ENCODE measurements at regions not wholly inside any gene's neighbourhood (a gene's known extent, or its start where the extent isn't known, plus 50 kb on each side); places are given as distances from the start of the nearest gene placed in this dataset.

DNA sequence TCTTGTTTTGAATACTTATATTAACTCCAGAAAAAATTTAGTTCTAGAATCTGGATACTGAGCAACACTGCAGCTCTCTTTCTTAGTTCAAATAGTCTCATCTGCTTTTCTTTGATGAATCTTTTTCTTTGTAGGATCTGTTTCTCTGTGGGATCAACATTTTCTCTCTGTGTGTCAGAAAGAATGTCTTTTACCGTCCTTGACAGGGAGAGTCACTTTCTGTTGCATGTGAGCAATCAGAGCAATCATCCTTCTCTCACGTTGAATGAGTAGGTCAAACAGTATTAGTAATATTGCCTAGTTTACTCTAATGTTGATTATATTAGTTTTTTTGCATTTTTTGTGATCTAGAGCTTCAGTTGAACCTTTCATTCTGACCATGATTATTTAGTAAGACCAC is 130.9 kb downstream of the TRMT11 start:
- intact Hi-C loops (cut with DNase I) = no loop called here
- DNase-seq (no peak), ATAC-seq (no peak)
- no peaks in the 10 kb centered on the region for H3K4me1 ChIP-seq
- H3K36me3 ChIP-seq = no peaks in the 10 kb centered on the region
- H3K27ac ChIP-seq = no peak overlapping the region
- H3K27me3 ChIP-seq (ENCODE audit: low read depth) = no peaks in the 10 kb centered on the region
- TF ChIP-seq CTCF (IDR thresholded peaks at IDR 0.05) = no peak
- no peak overlapping the region for H3K4me3 ChIP-seq
- H3K9me3 ChIP-seq = no peaks in the 10 kb centered on the region

- Histone ChIP-seq H3K27ac (no peak overlapping the region), H3K27me3 (ENCODE audit: low read depth) (no peaks in the 10 kb centered on the region), H3K9me3 (no peaks in the 10 kb centered on the region), H3K4me3 (no peak overlapping the region), H3K36me3 (no peaks in the 10 kb centered on the region), H3K4me1 (no peaks in the 10 kb centered on the region)
- intact Hi-C loops (cut with DNase I) = no loop called here
- no peak for TF ChIP-seq CTCF (IDR thresholded peaks at IDR 0.05)
- no peak for ATAC-seq
- no peak for DNase-seq
These were observed 131.9 kb downstream of the TRMT11 start for GRCh38 chr6:126118058-126118755.

DNA sequence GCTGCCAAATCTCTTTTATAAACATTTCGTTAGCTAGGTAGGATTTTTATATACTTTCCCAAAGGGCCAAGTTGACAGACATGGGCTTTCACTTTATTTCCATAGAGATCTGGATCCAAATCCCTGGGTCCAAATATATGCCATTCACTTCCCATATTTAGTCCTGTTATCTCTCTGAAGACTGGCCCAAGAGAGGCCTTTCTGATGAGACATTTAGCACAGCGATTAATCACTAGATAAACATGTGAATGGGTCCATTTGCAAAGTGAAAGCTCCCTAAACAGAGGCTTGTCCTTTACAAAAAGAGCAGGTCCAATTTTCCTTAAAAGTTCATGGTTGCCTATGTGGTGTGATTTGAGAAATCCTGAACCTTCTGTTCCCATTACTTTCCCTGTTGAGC is 132.6 kb downstream of the TRMT11 start:
- Histone ChIP-seq H3K4me1 (no peaks in the 10 kb centered on the region), H3K27ac (no peak overlapping the region), H3K9me3 (no peaks in the 10 kb centered on the region), H3K36me3 (no peaks in the 10 kb centered on the region), H3K4me3 (no peak overlapping the region), H3K27me3 (ENCODE audit: low read depth) (no peaks in the 10 kb centered on the region)
- ATAC-seq (no peak), DNase-seq (no peak)
- intact Hi-C loops (cut with DNase I) = no loop called here
- no peak for TF ChIP-seq CTCF (IDR thresholded peaks at IDR 0.05)

GRCh38 chr6:126123226-126123625 is 136.9 kb downstream of the TRMT11 start:
- Histone ChIP-seq H3K36me3 (no peaks in the 10 kb centered on the region), H3K27ac (no peak overlapping the region), H3K27me3 (ENCODE audit: low read depth) (no peaks in the 10 kb centered on the region), H3K4me3 (no peak overlapping the region), H3K4me1 (no peaks in the 10 kb centered on the region), H3K9me3 (no peaks in the 10 kb centered on the region)
- DNase-seq = no peak
- no peak for ATAC-seq
- intact Hi-C loops (cut with DNase I) = no loop called here
- TF ChIP-seq CTCF (IDR thresholded peaks at IDR 0.05) = no peak

DNA sequence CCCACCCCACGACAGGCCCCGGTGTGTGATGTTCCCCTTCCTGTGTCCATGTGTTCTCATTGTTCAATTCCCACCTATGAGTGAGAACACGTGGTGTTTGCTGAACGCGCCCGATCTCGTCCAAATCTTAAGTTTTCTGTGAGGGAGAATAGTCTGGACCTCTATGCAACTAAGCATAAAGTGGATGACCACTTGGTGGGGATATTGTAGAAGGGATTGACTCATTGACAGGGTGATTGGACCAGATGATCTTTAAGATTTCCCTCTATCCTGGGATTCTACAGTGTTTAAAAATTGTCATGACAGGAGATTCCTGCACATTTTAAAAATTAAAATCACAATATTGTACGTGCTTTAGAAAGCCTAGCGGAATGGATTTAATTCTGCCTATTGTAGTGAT is 141.3 kb downstream of the TRMT11 start:
- H3K27ac ChIP-seq = no peak overlapping the region
- intact Hi-C loops (cut with DNase I) = no loop called here
- no peak overlapping the region for H3K4me3 ChIP-seq
- no peaks in the 10 kb centered on the region for H3K27me3 ChIP-seq (ENCODE audit: low read depth)
- no peak for TF ChIP-seq CTCF (IDR thresholded peaks at IDR 0.05)
- no peaks in the 10 kb centered on the region for H3K9me3 ChIP-seq
- DNase-seq (no peak), ATAC-seq (no peak)
- H3K36me3 ChIP-seq = no peaks in the 10 kb centered on the region
- no peaks in the 10 kb centered on the region for H3K4me1 ChIP-seq

Measured in lower lobe of right lung (tissue), 2 donors.